Ascending aorta (tissue), 2 donors: ENCODE measurements at regions not wholly inside any gene's neighbourhood (a gene's known extent, or its start where the extent isn't known, plus 50 kb on each side); places are given as distances from the start of the nearest gene placed in this dataset.

Experiments
- DNase-seq, 2 donors: peaks; one replicate each; pipeline ENCODE4 v3.0.0-alpha.2; 2019; ENCODE audit warnings: low spot score in 2 of 2
- H3K27ac ChIP-seq, 2 donors: fragments of 200-600 bp; sonication (generic); one replicate each; pipeline ENCODE4 v1.5.1; 2016 to 2017; ENCODE audit warnings: mild to moderate bottlenecking in 1 of 2
- H3K27me3 ChIP-seq: fragments of 200-600 bp; sonication (generic); one replicate; pipeline ENCODE4 v1.5.1; 2017
- H3K36me3 ChIP-seq, 2 donors: fragments of 200-600 bp; sonication (generic); one replicate each; pipeline ENCODE4 v1.5.1; 2016
- H3K4me1 ChIP-seq, 2 donors: fragments of 200-600 bp; sonication (generic); one replicate each; pipeline ENCODE4 v1.5.1; 2016 to 2017; ENCODE audit warnings: mild to moderate bottlenecking in 1 of 2
- H3K4me3 ChIP-seq, 2 donors: fragments of 200-600 bp; sonication (generic); one replicate each; pipeline ENCODE4 v1.5.1; 2016 to 2017; ENCODE audit warnings: mild to moderate bottlenecking in 1 of 2
- H3K9me3 ChIP-seq, 2 donors: fragments of 200-600 bp; sonication (generic); one replicate each; pipeline ENCODE4 v1.5.1; 2016
- CTCF ChIP-seq, 3 experiments: fragments of 200-600 bp in 2 of 3; fragments of 450-650 bp in 1 of 3; sonication (generic) in 2 of 3; IDR thresholded peaks; one replicate each; pipeline ENCODE4 v1.5.1; 2016 to 2019; ENCODE audit warnings: antibody characterized with exemption in 3 of 3, mild to moderate bottlenecking in 1 of 3, moderate library complexity in 1 of 3
- intact Hi-C: fragments of 100-400 bp; cut with DNase I; formaldehyde crosslinking; loops from one replicate; pipeline ENCODE4 v1.15.1; 2023

DNA sequence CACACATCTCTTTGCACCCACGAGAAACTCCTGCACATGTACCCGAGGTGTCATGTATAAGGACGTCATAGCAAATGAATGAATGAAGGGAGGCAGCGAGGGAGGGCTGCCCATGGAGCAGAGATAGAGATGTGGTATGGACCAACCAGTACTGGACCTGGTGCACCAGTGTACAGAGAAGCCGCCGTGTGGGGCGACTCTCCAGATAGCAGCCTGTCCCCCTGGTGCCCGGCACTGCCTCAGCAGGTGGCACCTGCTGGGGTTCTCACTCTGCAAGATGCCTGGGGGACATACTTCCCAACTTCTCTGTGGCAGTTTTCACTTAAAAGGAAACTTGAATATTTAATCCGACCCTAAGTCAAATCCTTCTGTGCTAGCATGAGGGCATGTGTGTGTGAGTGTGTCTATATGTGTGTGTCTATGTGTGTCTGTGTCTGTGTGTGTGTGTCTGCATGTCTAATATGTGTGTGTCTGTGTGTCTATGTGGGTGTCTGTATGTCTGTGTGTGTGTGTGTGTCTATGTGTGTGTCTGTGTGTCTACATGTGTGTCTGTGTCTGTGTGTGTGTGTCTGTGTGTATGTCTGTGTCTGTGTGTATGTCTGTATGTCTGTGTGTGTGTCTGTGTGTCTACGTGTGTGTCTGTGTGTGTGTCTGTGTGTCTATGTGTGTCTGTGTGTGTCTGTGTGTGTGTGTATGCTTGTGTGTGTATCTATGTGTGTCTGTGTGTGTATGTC lies 132.0 kb downstream of the RNASET2 start:
- intact Hi-C loops: no loop called here
- H3K36me3 ChIP-seq: no peaks in the 10 kb centered on the region
- no peak overlapping the region for H3K27ac ChIP-seq
- no peak overlapping the region for H3K4me3 ChIP-seq
- H3K4me1 ChIP-seq: no peaks in the 10 kb centered on the region
- H3K27me3 ChIP-seq: no peaks in the 10 kb centered on the region
- TF ChIP-seq CTCF (IDR thresholded peaks at IDR 0.05): no peak
- DNase-seq: no peak
- no peaks in the 10 kb centered on the region for H3K9me3 ChIP-seq

DNA sequence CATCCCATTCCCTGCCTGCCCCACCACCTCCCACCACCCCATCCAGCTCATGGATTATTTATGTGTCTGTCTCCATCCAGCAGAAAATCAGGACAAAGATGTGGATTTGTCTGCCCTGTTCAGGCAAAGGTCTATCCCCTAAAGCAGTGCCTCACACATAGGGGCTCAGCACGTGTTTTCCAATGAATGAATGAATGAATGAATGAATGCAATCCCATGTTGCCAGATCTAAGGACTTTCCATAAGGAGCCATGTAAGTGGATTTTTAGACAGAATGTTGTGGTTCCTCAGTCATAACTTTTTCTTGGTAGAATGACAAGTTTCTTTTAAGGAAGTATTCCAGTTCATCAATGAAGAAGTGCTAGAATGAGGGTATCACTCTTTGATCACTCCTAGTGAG lies 133.7 kb downstream of the RNASET2 start:
- no peaks in the 10 kb centered on the region for H3K36me3 ChIP-seq
- H3K9me3 ChIP-seq: no peaks in the 10 kb centered on the region
- no peaks in the 10 kb centered on the region for H3K4me1 ChIP-seq
- H3K4me3 ChIP-seq: no peak overlapping the region
- intact Hi-C loops: no loop called here
- H3K27me3 ChIP-seq: no peaks in the 10 kb centered on the region
- no peak for DNase-seq
- TF ChIP-seq CTCF (IDR thresholded peaks at IDR 0.05): no peak
- no peak overlapping the region for H3K27ac ChIP-seq

DNA sequence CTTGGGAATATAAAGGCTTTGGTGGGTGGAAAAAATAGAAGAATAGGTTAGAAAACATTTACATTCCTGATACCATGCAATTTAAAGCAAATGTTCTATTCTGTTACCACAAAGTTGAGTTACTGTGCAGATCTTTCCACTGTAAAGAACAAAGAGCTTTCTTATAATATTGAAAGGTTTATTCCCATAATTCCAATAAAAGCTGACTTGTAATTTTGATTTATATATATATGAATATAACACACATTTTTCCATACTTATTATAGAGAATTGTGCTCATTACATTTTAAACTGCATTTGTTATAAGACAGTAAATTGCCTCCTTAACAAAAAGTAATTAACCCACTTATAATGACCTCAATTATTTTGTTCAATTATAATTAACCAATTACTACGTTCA lies 135.9 kb downstream of the RNASET2 start:
- no peaks in the 10 kb centered on the region for H3K4me1 ChIP-seq
- no peaks in the 10 kb centered on the region for H3K9me3 ChIP-seq
- intact Hi-C loops: no loop called here
- no peaks in the 10 kb centered on the region for H3K27me3 ChIP-seq
- TF ChIP-seq CTCF (IDR thresholded peaks at IDR 0.05): no peak
- DNase-seq: no peak
- no peak overlapping the region for H3K4me3 ChIP-seq
- H3K27ac ChIP-seq: no peak overlapping the region
- H3K36me3 ChIP-seq: no peaks in the 10 kb centered on the region

DNA sequence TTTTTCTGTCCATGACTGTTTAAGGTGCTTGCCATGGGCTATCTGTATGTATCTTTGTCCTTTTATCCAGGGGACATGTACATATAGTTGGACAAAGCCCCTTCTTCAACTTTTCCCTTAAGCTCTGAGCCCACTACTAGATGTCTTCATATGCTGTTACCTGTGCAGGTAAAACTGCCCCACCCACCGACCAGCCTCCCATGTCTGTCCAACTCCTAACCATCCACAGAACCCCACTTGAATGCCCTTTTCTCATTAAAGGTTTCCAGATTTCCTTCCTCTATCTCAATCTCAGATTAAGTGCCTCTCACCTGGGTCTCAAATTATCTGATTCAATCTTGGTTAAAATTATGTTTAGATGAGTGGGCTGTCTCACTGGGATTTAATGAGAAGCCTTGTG lies 136.3 kb downstream of the RNASET2 start:
- no peak for TF ChIP-seq CTCF (IDR thresholded peaks at IDR 0.05)
- H3K9me3 ChIP-seq: no peaks in the 10 kb centered on the region
- H3K27ac ChIP-seq: no peak overlapping the region
- H3K4me3 ChIP-seq: no peak overlapping the region
- intact Hi-C loops: no loop called here
- H3K4me1 ChIP-seq: no peaks in the 10 kb centered on the region
- H3K27me3 ChIP-seq: no peaks in the 10 kb centered on the region
- no peaks in the 10 kb centered on the region for H3K36me3 ChIP-seq
- DNase-seq: no peak

DNA sequence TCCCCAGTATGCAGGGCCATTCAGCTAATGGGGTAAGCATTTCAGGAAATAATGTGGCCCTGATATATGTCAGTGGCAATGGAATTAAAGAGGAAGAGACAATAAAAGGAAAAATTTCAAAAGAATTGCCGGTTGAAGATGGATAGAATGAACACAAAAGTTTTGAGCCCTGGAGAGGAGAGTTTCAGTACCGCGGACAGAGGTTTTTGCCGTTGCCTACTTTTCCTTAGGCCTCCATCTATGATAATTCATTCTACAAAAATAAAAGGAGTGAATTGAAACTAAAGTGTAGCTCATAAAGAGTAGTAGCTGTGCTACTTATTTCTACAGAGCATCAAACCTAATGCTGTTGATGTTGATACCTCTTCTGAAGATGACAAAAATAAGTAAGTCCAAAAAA lies 140.7 kb downstream of the RNASET2 start:
- no peak overlapping the region for H3K4me3 ChIP-seq
- intact Hi-C loops: no loop called here
- no peaks in the 10 kb centered on the region for H3K27me3 ChIP-seq
- H3K27ac ChIP-seq: no peak overlapping the region
- H3K4me1 ChIP-seq: no peaks in the 10 kb centered on the region
- DNase-seq: no peak
- H3K9me3 ChIP-seq: no peaks in the 10 kb centered on the region
- no peak for TF ChIP-seq CTCF (IDR thresholded peaks at IDR 0.05)
- H3K36me3 ChIP-seq: no peaks in the 10 kb centered on the region

DNA sequence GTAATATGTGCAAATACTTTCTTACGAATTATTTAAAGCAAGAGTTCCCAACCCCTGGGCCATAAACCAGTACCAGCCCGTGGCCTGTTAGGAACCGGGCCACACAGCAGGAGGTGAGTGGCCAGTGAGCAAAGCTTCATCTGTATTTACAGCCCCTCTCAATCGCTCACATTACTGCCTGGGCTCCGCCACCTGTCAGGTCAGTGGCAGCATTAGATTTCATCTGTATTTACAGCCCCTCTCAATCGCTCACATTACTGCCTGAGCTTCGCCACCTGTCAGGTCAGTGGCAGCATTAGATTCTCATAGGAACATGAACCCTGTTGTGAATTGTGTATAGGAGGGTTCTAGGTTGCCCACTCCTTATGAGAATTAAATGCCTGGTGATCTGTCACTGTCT lies 142.0 kb downstream of the RNASET2 start:
- Histone ChIP-seq H3K27me3 (no peaks in the 10 kb centered on the region), H3K9me3 (no peaks in the 10 kb centered on the region), H3K36me3 (no peaks in the 10 kb centered on the region), H3K4me1 (no peaks in the 10 kb centered on the region), H3K4me3 (no peak overlapping the region), H3K27ac (no peak overlapping the region)
- intact Hi-C loops: no loop called here
- no peak for TF ChIP-seq CTCF (IDR thresholded peaks at IDR 0.05)
- DNase-seq: no peak
